ENCODE measurements at regions not wholly inside any gene's neighbourhood (a gene's known extent, or its start where the extent isn't known, plus 50 kb on each side); places are given as distances from the start of the nearest gene placed in this dataset.

DNA sequence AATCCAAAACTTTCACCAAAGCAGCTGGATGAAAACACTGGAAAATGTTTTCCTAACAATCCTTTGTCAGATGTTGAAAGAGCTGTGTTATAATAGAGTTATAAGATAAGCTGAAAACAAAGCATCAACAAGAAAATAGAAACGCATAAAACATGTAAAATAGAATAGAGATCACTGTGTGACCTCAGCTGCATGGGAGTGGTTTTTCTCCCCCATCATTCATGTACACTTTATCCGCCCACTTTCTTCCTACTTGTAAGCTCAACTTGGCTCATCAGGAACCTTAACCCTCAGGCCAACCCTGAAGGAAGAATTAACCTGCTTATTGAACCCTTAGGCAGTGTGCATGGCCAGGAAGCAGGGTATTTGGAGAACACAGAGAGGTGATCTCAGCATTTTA, 238.5 kb upstream of the PMFBP1 start:
- DNase-seq (ENCODE audit: low read depth, low spot score), result no peak

DNA sequence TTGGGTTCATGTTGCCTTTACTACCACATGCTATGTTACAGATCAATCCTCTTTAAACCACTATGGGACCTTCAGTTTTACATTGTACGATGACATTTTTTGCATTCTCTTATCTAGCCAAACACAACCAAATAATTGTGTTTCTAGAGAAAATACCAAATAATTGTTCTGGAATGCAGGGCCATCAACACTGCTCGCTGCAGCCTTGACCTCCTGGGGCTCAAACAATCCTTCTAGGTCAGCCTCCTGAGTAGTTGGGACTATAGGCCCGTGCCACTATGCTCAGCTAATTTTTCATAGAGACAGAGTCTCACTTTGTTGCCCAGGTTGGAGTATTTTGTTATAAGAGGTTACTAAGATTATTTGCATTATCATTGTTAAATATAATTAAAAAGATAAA, 237.5 kb upstream of the PMFBP1 start:
- peak; percentile 5 for DNase-seq (ENCODE audit: low read depth, low spot score)

DNA sequence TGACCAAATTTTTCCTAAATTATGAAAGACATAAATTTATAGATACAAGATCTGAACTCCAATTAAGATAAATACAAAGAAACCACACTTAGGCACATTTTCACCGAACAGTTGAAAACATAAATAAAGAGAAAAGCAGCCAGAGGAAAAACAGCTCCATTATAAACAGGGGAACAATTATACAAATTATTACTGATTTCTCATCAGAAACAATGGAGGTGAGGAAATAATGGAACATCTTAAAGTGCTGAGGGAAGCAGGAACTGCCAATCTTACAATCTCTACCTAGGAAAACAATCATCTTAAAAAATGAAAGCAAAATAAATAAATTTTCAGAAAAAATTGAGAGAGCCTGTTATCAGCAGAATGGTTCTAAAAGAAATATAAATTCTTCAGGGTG, 234.4 kb upstream of the PMFBP1 start:
- DNase-seq (ENCODE audit: low read depth, low spot score), result no peak

DNA sequence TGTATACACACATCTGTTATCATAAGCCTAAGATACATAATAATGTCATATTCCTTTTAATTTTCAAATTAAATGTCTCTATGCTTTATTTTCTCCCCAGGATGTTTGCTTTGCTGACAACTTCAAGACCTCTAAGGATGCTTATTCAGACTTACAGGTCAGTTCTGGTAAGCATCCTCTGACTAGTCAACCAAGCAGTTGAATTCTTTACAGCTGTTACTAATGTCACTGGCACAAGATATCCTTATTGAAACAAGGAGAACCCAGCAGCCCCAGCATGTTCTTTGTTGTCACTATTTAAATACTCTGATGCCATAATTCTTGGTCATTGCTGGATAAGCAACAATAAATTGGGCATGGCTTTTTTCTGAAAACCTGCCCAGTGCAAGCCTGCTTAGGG, 232.3 kb upstream of the PMFBP1 start:
- no peak for DNase-seq (ENCODE audit: low read depth, low spot score)

DNA sequence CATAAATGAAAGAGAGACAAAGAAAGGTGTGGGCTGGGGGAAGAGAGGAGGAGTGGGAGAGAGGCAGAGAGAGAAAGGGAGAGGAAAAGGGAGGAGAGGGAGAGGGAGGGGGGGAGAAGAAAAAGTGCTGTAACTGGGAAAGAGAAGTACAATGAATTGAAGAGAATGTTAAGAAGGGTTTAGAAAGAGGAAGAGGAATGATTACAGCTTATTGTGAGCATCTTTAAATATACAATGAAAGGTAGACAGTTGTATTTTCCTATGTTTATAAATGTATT, 229.1 kb upstream of the PMFBP1 start:
- DNase-seq (ENCODE audit: low read depth, low spot score), result no peak

DNA sequence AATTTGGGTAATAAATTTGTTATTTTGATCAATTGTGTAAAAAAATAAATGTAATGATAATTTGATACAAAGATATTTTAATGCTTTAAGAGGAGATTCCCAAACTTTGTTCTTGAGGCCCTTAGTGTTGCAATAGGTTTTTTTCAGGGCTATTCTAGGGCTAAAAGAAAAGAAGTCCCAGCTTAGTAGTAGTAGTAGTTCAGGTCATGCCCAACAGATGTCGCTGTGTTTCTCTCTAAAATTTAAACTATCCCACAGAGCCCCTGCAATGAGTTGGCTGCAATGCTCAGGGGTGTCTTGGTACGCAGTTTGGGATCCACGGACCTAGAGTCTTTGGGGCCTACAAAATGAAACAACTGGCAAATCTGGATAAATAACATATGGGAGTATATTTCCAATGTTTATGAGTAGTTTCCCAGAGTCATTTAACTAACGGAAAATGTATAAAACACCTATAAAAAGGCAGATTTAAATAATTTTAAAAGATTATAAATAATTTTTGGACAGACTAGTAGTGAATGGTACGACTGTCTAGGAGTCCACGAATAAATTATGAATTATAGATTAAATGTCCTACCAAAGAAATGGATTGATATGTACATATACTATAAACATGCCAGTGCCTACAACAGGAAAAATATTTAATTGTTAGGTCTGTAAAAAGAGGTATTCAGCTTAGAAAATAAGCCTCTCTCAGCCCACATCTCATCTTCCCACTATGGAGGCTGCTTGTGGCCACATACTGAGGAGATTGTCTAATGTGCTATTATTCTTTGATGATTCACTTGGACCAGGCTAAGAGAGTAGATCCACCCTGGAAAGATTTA, 228.5 kb upstream of the PMFBP1 start:
- DNase-seq (ENCODE audit: low read depth, low spot score), result peak; percentile 77

DNA sequence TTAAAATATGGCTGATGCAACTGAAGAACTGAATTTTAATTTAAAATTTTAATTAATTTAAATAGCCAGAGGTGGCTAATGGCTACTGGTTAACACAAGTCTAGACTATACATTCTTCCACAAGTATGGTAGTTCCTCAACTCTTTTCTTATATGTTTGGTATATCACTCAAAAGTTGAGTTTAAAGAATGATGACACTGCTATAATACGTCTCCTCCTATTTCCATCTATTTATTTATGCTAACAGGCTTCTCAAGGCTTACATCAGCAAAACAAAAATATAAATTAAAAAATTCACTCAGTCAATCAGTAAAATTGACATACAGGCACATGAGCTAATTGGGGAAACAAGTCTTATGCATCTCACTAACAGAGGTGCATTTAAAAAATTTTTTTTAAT, 227.9 kb upstream of the PMFBP1 start:
- no peak for DNase-seq (ENCODE audit: low read depth, low spot score)

DNA sequence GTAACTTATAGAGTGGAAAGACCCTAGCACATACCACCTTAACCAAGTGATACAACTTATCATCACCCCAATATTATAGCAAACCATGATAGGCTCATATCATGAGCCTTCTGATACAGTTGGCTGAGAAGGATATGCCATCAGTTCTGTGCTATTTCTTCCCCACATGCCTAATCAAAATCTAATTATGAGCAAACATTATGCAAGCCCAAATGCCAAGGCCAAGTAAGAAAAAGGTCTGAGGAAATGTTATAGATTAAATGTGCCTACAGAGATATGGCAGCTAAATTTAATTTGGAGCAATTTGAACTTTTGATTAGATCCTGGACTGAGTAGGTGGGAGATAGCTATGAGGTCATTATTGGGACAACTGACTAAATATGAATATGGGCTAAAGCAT, 225.9 kb upstream of the PMFBP1 start:
- no peak for DNase-seq (ENCODE audit: low read depth, low spot score)

DNA sequence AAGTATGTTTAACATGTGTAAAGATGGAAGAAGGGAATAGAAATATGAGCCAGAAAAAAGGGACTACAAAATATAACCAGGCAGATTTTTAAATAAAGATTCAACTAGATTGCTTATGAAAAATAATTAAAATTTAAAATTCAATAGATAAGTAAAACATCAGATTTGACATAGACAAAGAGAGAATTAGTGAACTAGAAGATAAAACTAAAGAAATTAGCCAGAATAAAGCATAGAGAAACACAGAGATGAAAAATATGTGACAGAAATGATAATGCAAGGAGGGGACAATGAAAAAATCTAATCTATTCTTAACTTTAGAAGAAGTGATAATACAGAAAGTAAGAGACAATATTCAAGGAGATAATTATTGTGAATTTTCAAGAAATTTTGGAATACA, 222.6 kb upstream of the PMFBP1 start:
- DNase-seq (ENCODE audit: low read depth, low spot score), result no peak

DNA sequence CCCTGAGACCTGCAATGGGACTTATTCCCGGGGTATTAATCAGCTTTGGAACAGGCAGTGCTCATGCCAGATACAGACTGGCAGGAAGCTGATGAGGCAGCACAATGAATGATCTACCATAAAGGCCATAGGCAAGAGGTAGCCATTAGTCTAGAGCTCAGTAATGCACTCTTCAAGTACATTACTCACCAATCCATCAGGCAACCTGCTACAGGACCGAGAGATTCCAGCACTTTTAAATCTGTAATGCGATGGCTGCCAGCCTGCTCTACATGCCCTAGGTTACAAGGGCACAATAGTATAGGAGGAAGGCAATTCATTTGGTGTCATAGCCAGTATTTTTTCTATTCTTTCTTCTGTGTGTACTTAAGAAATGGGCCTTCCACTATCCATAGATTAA, 217.8 kb upstream of the PMFBP1 start:
- DNase-seq (ENCODE audit: low read depth, low spot score), result no peak

DNA sequence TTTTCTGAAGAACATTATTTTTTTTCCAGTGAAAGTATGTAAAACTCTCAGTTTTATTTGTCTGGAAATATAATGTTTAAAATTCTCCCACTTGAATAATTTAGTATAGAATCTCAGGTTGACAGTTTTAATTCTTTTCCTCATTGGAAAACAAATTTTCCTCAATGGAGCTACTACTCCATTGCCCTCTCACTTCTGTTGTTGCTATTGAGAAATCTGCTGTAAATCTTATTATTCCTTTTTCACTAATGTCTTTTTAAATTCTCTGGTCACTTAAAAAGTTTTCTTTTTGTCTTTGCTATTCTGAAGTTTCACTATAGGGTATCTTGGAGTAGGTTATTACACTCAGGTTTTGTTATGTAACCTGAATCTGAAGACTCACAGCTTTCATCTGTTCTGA, 216.1 kb upstream of the PMFBP1 start:
- no peak for DNase-seq (ENCODE audit: low read depth, low spot score)

DNA sequence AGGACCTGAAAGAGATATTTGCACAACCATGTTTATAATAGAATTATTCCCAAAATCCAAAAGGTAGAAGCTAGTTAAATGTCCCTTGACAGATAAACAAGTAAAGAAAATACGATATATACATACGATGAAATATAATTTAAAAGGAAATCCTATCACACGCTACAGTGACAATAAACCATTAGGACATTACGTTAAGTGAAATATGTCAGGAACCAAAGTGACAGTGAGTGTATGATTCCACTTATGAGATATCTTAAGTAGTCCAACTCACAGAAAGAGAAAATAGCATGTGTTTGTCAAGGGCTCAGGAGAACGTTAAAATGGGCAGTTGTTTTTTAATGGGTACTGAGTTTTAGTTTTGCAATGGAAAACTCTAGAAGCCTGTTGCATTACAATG, 212.7 kb upstream of the PMFBP1 start:
- DNase-seq (ENCODE audit: low read depth, low spot score), result no peak

DNA sequence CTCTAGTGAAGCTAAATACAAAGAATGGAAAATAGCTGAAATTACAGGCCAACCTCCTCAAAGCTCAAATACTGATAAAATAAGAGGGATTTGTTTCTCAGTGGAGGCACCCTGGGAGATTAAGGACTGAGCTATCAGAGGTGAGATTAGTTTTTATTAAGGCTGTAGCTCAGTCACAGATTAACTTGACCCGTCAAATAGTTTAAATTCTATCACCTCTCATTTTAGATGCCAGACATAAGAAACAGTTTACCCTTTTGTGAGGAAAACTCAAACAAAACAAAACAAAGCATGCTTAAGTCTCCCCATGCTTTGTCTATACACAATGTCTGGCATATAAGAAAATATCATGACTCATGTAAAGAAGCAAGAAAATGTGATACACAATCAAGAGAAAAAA, 208.3 kb upstream of the PMFBP1 start:
- peak; percentile 57 for DNase-seq (ENCODE audit: low read depth, low spot score)

DNA sequence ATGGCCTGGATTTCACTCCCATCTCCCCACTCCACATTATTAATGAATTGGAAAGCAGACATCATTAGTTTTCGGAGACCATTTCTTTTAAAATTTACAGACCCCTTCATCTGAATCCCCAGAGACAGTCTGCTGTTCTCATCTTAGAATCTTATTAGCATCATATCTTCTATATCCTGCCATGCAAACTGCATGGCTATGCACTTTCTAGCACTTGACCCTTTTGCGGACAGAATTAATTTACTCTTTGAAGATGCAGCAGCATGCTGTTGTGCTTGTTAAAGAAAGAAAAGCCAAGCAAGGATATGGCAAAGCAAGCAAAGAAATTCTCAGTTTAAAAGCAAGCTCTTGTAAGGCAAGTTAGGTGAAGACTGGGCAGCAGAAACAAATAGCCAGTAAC, 201.2 kb upstream of the PMFBP1 start:
- DNase-seq (ENCODE audit: low read depth, low spot score), result no peak

DNA sequence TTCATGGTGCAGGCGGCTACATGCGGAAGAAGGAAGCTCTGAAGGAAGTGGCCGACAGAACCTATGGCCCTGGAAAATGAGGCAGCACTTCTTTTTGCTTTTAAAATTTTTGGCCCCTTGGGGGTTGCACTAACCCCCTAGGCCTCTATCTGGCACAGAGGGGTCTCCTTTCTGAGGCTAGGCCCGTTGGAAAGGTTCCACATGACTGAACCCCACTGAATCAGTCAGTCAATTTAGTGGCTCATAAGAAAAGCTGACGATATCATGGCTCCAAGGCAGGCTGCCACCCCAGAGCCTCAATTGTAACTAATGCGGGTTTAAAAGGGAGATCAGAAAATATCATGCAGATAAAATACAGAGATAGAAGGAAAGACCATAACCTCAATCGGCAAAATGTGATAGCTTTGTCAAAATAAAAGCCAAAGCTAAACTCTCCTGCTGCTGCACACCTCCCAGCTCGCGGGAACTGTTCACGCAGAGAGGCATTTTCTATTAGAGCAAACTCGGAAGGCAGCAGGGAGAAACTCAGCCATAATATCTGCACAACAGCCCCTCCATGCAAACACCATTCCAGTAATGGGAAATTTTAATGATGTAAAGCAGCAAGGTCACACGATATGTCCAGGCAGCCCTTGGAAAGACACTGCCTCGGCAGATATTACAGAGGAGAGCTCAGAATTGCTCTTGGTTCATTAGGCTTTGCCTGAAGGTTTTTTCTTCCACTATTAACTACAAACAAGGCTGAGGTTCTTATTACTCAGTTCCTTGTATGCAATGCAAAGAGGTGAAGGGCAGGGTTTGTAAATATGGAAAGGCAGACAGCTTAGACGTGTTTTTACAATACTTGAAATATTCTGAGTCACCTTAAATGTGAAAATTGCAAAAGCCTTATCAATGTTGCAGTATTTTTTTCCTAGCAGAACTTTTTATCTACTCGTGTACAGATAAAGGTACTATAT, 200.4 kb upstream of the PMFBP1 start:
- DNase-seq (ENCODE audit: low read depth, low spot score), result peak; percentile 35

DNA sequence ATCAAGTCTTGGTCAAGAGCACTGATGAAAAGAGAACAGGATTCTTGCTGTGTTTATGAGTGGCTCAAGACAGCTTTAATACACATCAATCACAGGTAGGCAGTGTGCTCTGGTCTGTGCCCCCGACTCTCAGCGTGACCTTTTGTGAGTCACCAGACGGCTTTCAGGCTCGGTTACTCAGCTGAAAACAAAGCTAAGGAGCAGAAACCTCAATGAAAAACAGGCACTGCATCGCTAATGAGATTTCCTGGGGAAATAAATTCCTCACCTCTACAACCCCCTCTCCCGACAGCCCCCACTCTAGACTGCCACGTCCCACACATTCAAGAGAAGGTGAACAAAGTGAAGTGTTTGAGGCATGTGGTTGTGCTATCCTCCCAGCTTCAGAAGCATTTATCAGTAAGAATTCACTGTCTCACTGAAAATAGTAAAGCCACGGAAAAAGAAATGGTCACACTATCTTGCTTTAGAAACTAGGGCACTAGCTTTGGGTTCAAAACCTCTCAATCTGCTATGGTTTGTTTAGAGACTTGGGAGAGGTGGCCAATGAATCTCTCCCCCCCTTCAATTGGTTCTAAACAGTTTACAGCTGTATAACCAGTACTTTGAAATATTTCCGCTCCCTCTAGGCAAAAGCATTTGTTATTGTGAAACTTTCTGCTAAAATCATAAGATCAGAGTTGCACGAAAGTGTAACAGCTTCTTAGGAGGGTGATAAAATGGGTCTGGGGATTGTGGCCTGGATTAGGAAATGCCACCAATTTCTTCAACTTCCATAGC, 199.5 kb upstream of the PMFBP1 start:
- peak; percentile 84 for DNase-seq (ENCODE audit: low read depth, low spot score)

DNA sequence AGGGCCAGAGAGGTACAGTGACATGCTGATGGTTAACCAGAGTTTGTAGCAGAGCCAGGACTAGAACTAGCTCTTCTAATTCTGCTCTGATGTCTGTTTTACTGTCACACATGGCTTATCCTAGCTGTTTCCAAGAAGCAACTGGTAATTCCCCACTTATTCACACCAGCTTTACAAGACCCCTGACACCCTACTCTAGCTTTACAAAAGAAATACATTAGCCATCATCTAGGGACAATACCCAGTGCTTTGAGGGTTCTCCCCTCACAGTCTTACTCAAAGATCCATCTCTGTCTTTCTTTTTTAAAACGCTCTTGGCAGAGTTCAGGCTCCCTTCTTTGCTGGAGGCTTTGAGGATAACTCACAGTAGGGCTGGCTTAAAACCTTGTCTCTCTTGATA, 197.3 kb upstream of the PMFBP1 start:
- no peak for DNase-seq (ENCODE audit: low read depth, low spot score)

DNA sequence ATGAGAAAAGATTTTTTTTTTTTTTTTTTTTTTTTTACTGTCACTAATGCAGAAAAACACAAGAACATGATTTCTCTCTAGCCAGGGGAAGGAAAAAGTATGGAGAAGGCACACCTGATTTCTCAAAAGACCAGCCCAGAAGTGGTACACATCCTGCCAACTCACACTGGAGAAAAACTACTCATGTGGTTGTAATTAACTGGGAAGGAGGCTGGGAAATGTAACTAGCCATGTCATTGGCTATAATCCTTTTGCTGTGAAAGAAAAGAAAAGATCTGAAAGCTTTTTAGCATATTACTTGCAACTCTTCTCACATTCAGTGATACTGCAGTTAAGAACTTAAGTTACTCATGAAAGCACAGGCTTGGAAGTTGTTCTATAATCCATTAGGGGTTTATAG, 195.9 kb upstream of the PMFBP1 start:
- no peak for DNase-seq (ENCODE audit: low read depth, low spot score)

DNA sequence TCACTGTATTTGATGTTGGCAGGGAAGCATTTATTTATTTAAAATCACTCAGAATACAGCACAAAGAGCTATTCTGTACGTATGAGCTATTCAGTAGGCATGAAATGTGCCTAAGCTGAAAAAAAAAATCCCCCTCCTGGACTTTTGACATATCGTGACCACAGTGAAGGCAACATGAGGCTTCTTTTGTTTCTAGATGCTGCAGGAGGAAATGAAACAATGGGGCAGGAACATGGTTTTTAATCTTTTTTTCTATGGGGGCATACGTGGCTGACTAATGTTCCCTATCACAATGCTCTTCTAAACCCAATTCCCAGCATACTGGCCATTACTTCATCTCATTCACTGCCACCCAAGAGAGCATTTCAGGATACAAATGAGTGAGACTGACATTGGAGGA, 191.0 kb upstream of the PMFBP1 start:
- peak; percentile 65 for DNase-seq (ENCODE audit: low read depth, low spot score)

DNA sequence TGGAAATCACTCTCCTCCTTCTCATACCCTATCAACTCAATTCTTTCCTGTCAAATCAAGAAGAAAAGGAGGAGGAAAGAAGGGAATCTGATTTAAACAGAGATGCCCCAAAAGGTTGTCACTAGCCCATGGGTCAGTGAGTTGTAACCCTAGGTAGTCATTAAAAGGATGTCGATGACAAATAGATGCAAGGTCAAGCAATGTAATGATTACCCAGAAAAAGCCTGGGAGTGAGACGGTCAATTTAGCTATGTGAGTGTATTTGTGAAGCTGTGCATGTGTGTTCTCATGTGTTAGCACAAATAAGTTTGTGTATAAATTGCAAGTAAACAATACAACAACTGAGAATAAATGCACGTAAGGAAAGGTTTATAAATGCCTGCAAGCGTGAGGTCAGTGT, 190.5 kb upstream of the PMFBP1 start:
- DNase-seq (ENCODE audit: low read depth, low spot score), result no peak

DNA sequence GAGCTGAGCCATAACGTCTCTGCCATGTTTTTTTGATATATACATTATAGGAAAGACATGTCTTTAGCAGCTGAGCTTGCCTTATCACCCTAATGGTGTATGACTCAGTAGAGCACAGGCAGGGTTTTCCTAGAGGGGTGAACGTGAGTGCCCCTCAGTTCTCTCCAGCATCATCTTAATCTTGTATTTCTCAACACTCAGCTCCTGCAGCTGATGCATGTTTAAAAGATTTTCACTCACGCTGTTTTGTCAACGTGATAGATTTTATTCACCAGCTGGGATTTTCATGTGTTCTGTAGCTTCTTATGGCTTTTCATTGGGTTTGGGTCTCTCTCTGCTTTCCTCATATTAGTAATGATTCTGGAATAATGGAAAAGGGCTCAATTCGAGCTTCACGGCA, 186.0 kb upstream of the PMFBP1 start:
- no peak for DNase-seq (ENCODE audit: low read depth, low spot score)

DNA sequence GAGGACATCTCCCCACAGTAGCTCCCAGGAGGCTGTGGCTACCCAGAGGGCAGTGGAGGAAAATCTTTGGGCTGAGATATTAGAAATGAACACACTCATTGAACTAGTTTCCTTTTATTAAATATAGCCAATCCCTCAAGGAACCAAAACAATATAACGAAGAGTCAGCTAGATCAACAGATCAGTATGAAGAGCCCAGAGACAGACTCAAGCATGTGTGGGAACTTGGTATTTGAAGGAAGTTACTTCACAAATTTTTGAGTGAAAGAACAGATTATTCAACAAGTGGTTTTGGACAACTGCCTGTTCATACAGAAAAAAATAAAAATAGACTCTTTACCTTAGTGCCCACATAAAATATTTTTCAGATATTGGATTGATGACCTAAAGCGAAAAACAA, 183.6 kb upstream of the PMFBP1 start:
- peak; percentile 49 for DNase-seq (ENCODE audit: low read depth, low spot score)
